ENCODE measurements at regions not wholly inside any gene's neighbourhood (a gene's known extent, or its start where the extent isn't known, plus 50 kb on each side); places are given as distances from the start of the nearest gene placed in this dataset.

- H3K27ac ChIP-seq, result no peak overlapping the region
- TF ChIP-seq CTCF (IDR thresholded peaks at IDR 0.05) (no peak), ZFX (IDR thresholded peaks at IDR 0.05; ENCODE audit: borderline replicate concordance) (no peak)
These were observed 129.0 kb downstream of the RFLNA start for GRCh38 chr12:124423761-124424515.

- H3K27ac ChIP-seq, result no peak overlapping the region
- TF ChIP-seq CTCF (IDR thresholded peaks at IDR 0.05) (no peak), ZFX (IDR thresholded peaks at IDR 0.05; ENCODE audit: borderline replicate concordance) (no peak)
These were observed 128.0 kb downstream of the RFLNA start for GRCh38 chr12:124422570-124423523.

- TF ChIP-seq ZFX (IDR thresholded peaks at IDR 0.05; ENCODE audit: borderline replicate concordance), result no peak
- TF ChIP-seq CTCF (IDR thresholded peaks at IDR 0.05), result no peak
- no peak overlapping the region for H3K27ac ChIP-seq
These were observed 127.3 kb downstream of the RFLNA start for GRCh38 chr12:124422142-124422569.

- TF ChIP-seq CTCF (IDR thresholded peaks at IDR 0.05), result no peak
- no peak for TF ChIP-seq ZFX (IDR thresholded peaks at IDR 0.05; ENCODE audit: borderline replicate concordance)
- no peak overlapping the region for H3K27ac ChIP-seq
These were observed 126.2 kb downstream of the RFLNA start for GRCh38 chr12:124420996-124421674.

GRCh38 chr12:124420041-124420995 lies 125.4 kb downstream of the RFLNA start:
- TF ChIP-seq ZFX (IDR thresholded peaks at IDR 0.05; ENCODE audit: borderline replicate concordance), result no peak
- TF ChIP-seq CTCF (IDR thresholded peaks at IDR 0.05), result no peak

GRCh38 chr12:124419292-124420040 lies 124.6 kb downstream of the RFLNA start:
- H3K27ac ChIP-seq, result peak overlapping the region; percentile 2; the same call in 1 of the 2 replicates
- no peak for TF ChIP-seq CTCF (IDR thresholded peaks at IDR 0.05)
- TF ChIP-seq ZFX (IDR thresholded peaks at IDR 0.05; ENCODE audit: borderline replicate concordance), result no peak

More at GRCh38 chr12:124420041-124420995, 125.4 kb downstream of the RFLNA start:
- H3K27ac ChIP-seq, result peak overlapping the region; percentile 2; the same call in 1 of the 2 replicates
